ENCODE measurements at regions not wholly inside any gene's neighbourhood (a gene's known extent, or its start where the extent isn't known, plus 50 kb on each side); places are given as distances from the start of the nearest gene placed in this dataset.

- WGBS, 2 donors: 62 to 66% methylated on average over 19 of the region's 19 CpGs
- TF ChIP-seq POLR2A (IDR thresholded peaks at IDR 0.05) (no peak), CTCF (IDR thresholded peaks at IDR 0.05) (no peak)
- no peak overlapping the region for H3K4me3 ChIP-seq (ENCODE audit: low read depth, poor library complexity, severe bottlenecking)
- intact Hi-C loops (cut with DNase I; ENCODE audit: low total_unique reads): no loop called here
- DNase-seq (ENCODE audit: low spot score in 2 of 2): no peak
These were observed 123.2 kb upstream of the RPS6KA2 start for GRCh38 chr6:166750108-166750793.

- intact Hi-C loops (cut with DNase I; ENCODE audit: low total_unique reads): no loop called here
- TF ChIP-seq CTCF (IDR thresholded peaks at IDR 0.05): no peak
- no peak for TF ChIP-seq POLR2A (IDR thresholded peaks at IDR 0.05)
- WGBS, 2 donors: 75 to 81% methylated on average over 5 of the region's 6 CpGs
- DNase-seq (ENCODE audit: low spot score in 2 of 2): no peak
- no peak overlapping the region for H3K4me3 ChIP-seq (ENCODE audit: low read depth, poor library complexity, severe bottlenecking)
These were observed 122.6 kb upstream of the RPS6KA2 start for GRCh38 chr6:166749666-166750065.

- intact Hi-C loops (cut with DNase I; ENCODE audit: low total_unique reads): no loop called here
- DNase-seq (ENCODE audit: low spot score in 2 of 2): peak in 1 of 2 donors; percentile 68
- H3K4me3 ChIP-seq (ENCODE audit: low read depth, poor library complexity, severe bottlenecking): no peak overlapping the region
- 59 to 73% methylated on average over 25 to 28 of the region's 29 CpGs for WGBS, 2 donors
- no peak for TF ChIP-seq CTCF (IDR thresholded peaks at IDR 0.05)
- no peak for TF ChIP-seq POLR2A (IDR thresholded peaks at IDR 0.05)
These were observed 120.9 kb upstream of the RPS6KA2 start for GRCh38 chr6:166747644-166748595.

- 93% methylated on average over 16 of the region's 16 CpGs for WGBS, 2 donors
- H3K4me3 ChIP-seq (ENCODE audit: low read depth, poor library complexity, severe bottlenecking): no peak overlapping the region
- intact Hi-C loops (cut with DNase I; ENCODE audit: low total_unique reads): no loop called here
- peak in 1 of 2 donors; percentile 59 for DNase-seq (ENCODE audit: low spot score in 2 of 2)
- TF ChIP-seq POLR2A (IDR thresholded peaks at IDR 0.05) (no peak), CTCF (IDR thresholded peaks at IDR 0.05) (no peak)
These were observed 119.0 kb upstream of the RPS6KA2 start for GRCh38 chr6:166745801-166746668.

GRCh38 chr6:166744223-166745134 is 117.4 kb upstream of the RPS6KA2 start:
- H3K4me3 ChIP-seq (ENCODE audit: low read depth, poor library complexity, severe bottlenecking): no peak overlapping the region
- WGBS, 2 donors: 91 to 97% methylated on average over 14 to 32 of the region's 33 CpGs
- intact Hi-C loops (cut with DNase I; ENCODE audit: low total_unique reads): no loop called here
- TF ChIP-seq POLR2A (IDR thresholded peaks at IDR 0.05) (no peak), CTCF (IDR thresholded peaks at IDR 0.05) (no peak)
- DNase-seq (ENCODE audit: low spot score in 2 of 2): peak in 1 of 2 donors; percentile 83
